K562 (cell line): ENCODE measurements at regions not wholly inside any gene's neighbourhood (a gene's known extent, or its start where the extent isn't known, plus 50 kb on each side); places are given as distances from the start of the nearest gene placed in this dataset.

Experiments used
- ATAC-seq: fragments of 200-7000 bp; cut with Tn5 transposase; 3 replicates; pipeline ENCODE4 v1.9.1; 2020; ENCODE audit warnings: moderate library complexity
- BruUV-seq: library from RNA; stranded (reverse); fragments of 400-500 nt; replicated peaks from 2 replicates; lab custom pipeline; 2021; lab: Mats Ljungman, UMichigan
- CTCF ChIA-PET: fragments of 300-600 bp; formaldehyde crosslinking; extraction: SDS; loops from one replicate; lab custom pipeline; 2021; ENCODE audit warnings: low intra/inter-chr PET ratio; lab: Yijun Ruan, JAX
- POLR2A ChIA-PET: fragments of 300-600, 350-650 bp; sonication (Branson Sonifier 250); formaldehyde crosslinking; extraction: SDS; loops from one replicate; lab custom pipeline; 2021; ENCODE audit warnings: antibody characterized with exemption, inconsistent platforms; lab: Yijun Ruan, JAX
- DNase-seq, 4 experiments: peaks; one replicate each; pipeline versions ENCODE4 v3.0.0 to v3.0.0-alpha.2; 2011 to 2018; ENCODE audit warnings: low spot score in 3 of 4, mixed read lengths in 3 of 4; ENCODE audit errors: extremely low read depth in 1 of 4
- FAIRE-seq: peaks from 2 replicates; lab custom pipeline; 2011; peaks lifted over from hg19 to GRCh38; lab: Jason Lieb, UNC
- H2AFZ ChIP-seq: 2 replicates; pipeline ENCODE4 v1.6.0; 2011; ENCODE audit warnings: low read depth, low read length, control low read depth, inconsistent platforms
- H3K27ac ChIP-seq: fragments of 200-600 bp; 3 replicates; pipeline ENCODE4 v1.8.0; 2011; ENCODE audit warnings: low read depth, mild to moderate bottlenecking, control low read depth, inconsistent platforms, low read length, moderate library complexity, mixed read lengths; ENCODE audit errors: extremely low read depth
- H3K27me3 ChIP-seq, 2 experiments: fragments of 300-600 bp in 1 of 2; 2 replicates in 1 of 2; 3 replicates in 1 of 2; pipeline versions ENCODE4 v1.6.0 to v1.8.0; 2011; ENCODE audit warnings: inconsistent platforms in 2 of 2, low read length in 2 of 2, mild to moderate bottlenecking in 1 of 2, mixed read lengths in 1 of 2, moderate library complexity in 1 of 2; ENCODE audit not compliant: control insufficient read depth in 2 of 2, insufficient read depth in 2 of 2
- H3K36me3 ChIP-seq: fragments of 300-600 bp; 3 replicates; pipeline ENCODE4 v1.8.0; 2011; ENCODE audit warnings: mild to moderate bottlenecking, low read length, inconsistent platforms; ENCODE audit not compliant: control insufficient read depth, insufficient read depth
- H3K4me1 ChIP-seq, 2 experiments: fragments of 200-600 bp in 1 of 2; replicated peaks in 1 of 2; 2 replicates in 1 of 2; 3 replicates in 1 of 2; pipeline versions ENCODE4 v1.5.1 to v1.8.0; 2011; ENCODE audit warnings: inconsistent platforms in 2 of 2, low read length in 2 of 2, mild to moderate bottlenecking in 1 of 2, mixed read lengths in 1 of 2, moderate library complexity in 1 of 2; ENCODE audit not compliant: control insufficient read depth in 2 of 2, insufficient read depth in 2 of 2
- H3K4me2 ChIP-seq: 2 replicates; pipeline ENCODE4 v1.6.1; 2011; ENCODE audit warnings: low read length, control low read depth, inconsistent platforms, mixed read lengths; ENCODE audit not compliant: insufficient read depth
- H3K4me3 ChIP-seq: fragments of 200-600 bp; sonication (generic), shearing (Covaris generic); 2 replicates; pipeline ENCODE4 v1.5.1; 2016; ENCODE audit warnings: control low read depth, inconsistent platforms
- H3K79me2 ChIP-seq: fragments of 200-600 bp; 3 replicates; pipeline ENCODE4 v1.8.0; 2011; ENCODE audit warnings: low read length, inconsistent platforms; ENCODE audit not compliant: control insufficient read depth, insufficient read depth
- H3K9ac ChIP-seq, 2 experiments: 2 replicates each; pipeline versions ENCODE4 v1.6.0 to v1.6.1; 2011; ENCODE audit warnings: low read depth in 2 of 2, low read length in 2 of 2, control low read depth in 1 of 2, inconsistent platforms in 1 of 2, mild to moderate bottlenecking in 1 of 2, mixed read lengths in 1 of 2; ENCODE audit not compliant: insufficient read depth in 1 of 2
- H3K9me1 ChIP-seq: one replicate; pipeline ENCODE4 v1.6.0; 2011; ENCODE audit warnings: inconsistent platforms, mild to moderate bottlenecking, low read length, moderate library complexity; ENCODE audit not compliant: control insufficient read depth, insufficient read depth
- H3K9me3 ChIP-seq: replicated peaks from 2 replicates; pipeline ENCODE4 v1.5.1; 2011; ENCODE audit warnings: low read depth, low read length, inconsistent platforms; ENCODE audit not compliant: control insufficient read depth, insufficient read depth
- H4K20me1 ChIP-seq: replicated peaks from 2 replicates; pipeline ENCODE4 v1.6.1; 2011; ENCODE audit warnings: low read length, inconsistent platforms, mixed read lengths; ENCODE audit not compliant: control insufficient read depth, insufficient read depth
- KDM2B ChIP-seq: fragments of 250-450 bp; sonication (Bioruptor Pico); IDR thresholded peaks from 2 replicates; pipeline ENCODE4 v1.8.0; 2021; ENCODE audit warnings: mild to moderate bottlenecking, moderate library complexity
- SMAD3 ChIP-seq: fragments of 450-650 bp; formaldehyde crosslinking; conservative IDR thresholded peaks from 2 replicates; pipeline ENCODE4 v1.4.0; 2020; ENCODE audit warnings: mild to moderate bottlenecking
- ZNF23 ChIP-seq: fragments of 250-450 bp; sonication (Bioruptor Pico); IDR thresholded peaks from 2 replicates; pipeline ENCODE4 v1.4.0; 2020; ENCODE audit warnings: mild to moderate bottlenecking
- WGBS: fragments of 100-300 bp; shearing (Covaris generic); methylation state at CpG from one replicate; pipeline ENCODE4 v1.1.6; 2016; ENCODE audit warnings: low coverage, mixed read lengths; ENCODE audit not compliant: insufficient coverage; ENCODE audit errors: missing lambda C conversion rate; 5-methylcytosine and 5-hydroxymethylcytosine counted together
- in situ Hi-C: fragments of 300-500 bp; cut with MboI; formaldehyde crosslinking; loops from 4 replicates; pipeline ENCODE4 v1.15.0; 2018; ENCODE audit warnings: inconsistent platforms, mixed read lengths
- intact Hi-C: fragments of 100-400 bp; cut with micrococcal nuclease; formaldehyde crosslinking; loops from 2 replicates; pipeline ENCODE4 v1.14.2; 2022

DNA sequence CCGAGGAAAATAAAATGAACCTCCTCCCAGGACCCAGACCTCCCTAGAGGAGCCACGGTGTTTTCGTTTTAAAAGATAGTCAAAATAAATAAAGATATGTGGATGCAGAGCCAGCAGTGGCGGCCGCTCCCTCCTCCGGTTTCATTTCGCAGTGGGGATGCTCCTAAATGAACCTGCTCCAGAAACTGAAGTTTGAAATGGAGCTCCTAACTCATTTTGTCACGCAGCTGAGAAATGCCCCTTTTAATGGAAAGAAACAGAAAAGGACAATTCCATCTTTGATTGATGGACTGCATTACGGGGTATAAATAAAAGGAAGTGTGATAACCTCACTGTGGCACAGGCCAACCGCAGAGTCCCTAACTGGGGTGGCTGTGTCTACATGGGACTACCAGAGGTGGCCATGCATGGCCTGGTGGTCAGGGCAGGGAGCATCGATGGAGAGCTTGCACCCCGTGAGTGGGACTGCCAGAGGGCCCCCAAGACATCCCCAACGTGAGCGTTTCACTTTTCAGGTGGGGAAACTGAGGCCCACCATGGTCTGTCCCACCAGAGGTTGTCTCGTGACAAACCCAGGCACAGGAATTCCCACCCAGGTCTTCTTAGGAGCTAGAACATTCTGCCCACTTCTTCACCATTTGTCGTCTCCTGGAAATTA, 426.6 kb downstream of the BRD1 start (continued):
- TF ChIP-seq SMAD3: no peak
- TF ChIP-seq, all 486 proteins: peak for 0

DNA sequence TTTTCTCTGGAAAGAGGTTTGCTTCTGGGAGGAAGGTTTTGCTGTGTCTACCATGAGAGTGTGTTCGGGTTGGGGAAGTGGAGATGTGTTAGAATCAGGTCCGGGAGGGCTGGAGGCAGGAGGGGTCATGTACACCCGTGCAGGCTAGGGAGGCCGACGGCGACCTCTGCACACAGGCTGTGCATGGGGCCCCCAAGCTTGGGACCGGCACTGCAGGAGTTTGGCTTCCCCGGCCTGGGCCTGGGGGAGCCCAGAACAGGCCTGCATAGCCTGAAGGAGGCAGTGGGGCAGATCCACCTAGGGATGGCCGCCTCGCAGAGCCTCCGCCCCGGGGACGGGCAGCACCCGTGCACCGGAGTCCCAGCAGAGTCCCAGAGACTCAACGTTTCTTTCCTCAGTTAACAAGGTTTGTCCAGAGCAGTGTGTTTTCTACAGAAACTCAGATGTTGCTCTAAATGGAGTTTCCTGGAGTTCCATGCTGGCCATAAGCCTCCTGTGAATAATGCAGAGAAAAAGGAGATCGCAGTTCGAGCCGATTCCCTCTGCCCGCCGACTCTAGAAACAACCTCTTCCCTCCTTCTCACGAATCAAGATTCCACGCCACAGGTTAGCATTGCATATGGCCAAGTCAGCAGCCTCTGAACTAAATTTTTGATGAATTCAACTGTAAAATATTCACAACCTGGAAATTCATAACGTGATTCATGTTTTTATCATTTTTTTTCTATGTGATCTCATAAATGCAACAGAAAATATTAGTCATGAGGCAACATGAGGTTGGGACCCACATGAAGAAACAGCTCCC, 427.3 kb downstream of the BRD1 start:
- no peaks in the 10 kb centered on the region for H3K9me3 ChIP-seq
- intact Hi-C loops (no loop called here), in situ Hi-C loops (no loop called here)
- H3K9me1 ChIP-seq: no peaks in the 10 kb centered on the region
- no TSS peak for BruUV-seq
- no peak overlapping the region for H3K4me3 ChIP-seq
- peaks cover 0 to 4% of the 10 kb centered on the region in 2 experiments; a peak in 1 of 5 replicates for H3K4me1 ChIP-seq
- H3K79me2 ChIP-seq: no peaks in the 10 kb centered on the region
- H3K4me2 ChIP-seq: no peak overlapping the region
- POLR2A ChIA-PET: interaction anchor here (0.6 to 1.0 kb wide), 2 partner anchors 15 to 495 kb away, joined by 3 read pairs; no protein-coding TSS in a partner anchor
- no peak overlapping the region for H3K27ac ChIP-seq
- H3K27me3 ChIP-seq: peaks cover 28 to 80% of the 10 kb centered on the region in 2 experiments
- no peak overlapping the region for H3K9ac ChIP-seq
- no peaks in the 10 kb centered on the region for H4K20me1 ChIP-seq
- TF ChIP-seq ZNF23 (CRISPR knock-in tag) (no peak), KDM2B (CRISPR knock-in tag) (no peak)
- DNase-seq (no peak), FAIRE-seq (no peak), ATAC-seq (no peak; the same call in 1 of the 3 replicates)
- H3K36me3 ChIP-seq: no peaks in the 10 kb centered on the region
- CTCF ChIA-PET: no interaction called here
- WGBS: 0% methylated on average over 11 of the region's 24 CpGs
- H2AFZ ChIP-seq: no peak overlapping the region
